Right lobe of liver (tissue), 4 donors: ENCODE measurements at regions not wholly inside any gene's neighbourhood (a gene's known extent, or its start where the extent isn't known, plus 50 kb on each side); places are given as distances from the start of the nearest gene placed in this dataset.

ENCODE experiments used
- POLR2A ChIP-seq: fragments of 450-650 bp; IDR thresholded peaks from one replicate; pipeline ENCODE4 v1.6.1; 2017; ENCODE audit warnings: antibody characterized with exemption, mild to moderate bottlenecking
- TF ChIP-seq, protein P1 (sequence below), 4 donors: fragments of 200-600 bp in 3 of 4; fragments of 450-650 bp in 1 of 4; IDR thresholded peaks; one replicate each; pipeline versions ENCODE4 v1.5.1 to v1.8.0; 2016 to 2022; ENCODE audit warnings: antibody characterized with exemption in 4 of 4, mild to moderate bottlenecking in 2 of 4
- donor health status: DM: no; HTN: no; CAD: no.
- donor health status: DM: no; HTN: no; CAD: no.
- donor health status: DM: no; HTN: yes; CAD: no.

DNA sequence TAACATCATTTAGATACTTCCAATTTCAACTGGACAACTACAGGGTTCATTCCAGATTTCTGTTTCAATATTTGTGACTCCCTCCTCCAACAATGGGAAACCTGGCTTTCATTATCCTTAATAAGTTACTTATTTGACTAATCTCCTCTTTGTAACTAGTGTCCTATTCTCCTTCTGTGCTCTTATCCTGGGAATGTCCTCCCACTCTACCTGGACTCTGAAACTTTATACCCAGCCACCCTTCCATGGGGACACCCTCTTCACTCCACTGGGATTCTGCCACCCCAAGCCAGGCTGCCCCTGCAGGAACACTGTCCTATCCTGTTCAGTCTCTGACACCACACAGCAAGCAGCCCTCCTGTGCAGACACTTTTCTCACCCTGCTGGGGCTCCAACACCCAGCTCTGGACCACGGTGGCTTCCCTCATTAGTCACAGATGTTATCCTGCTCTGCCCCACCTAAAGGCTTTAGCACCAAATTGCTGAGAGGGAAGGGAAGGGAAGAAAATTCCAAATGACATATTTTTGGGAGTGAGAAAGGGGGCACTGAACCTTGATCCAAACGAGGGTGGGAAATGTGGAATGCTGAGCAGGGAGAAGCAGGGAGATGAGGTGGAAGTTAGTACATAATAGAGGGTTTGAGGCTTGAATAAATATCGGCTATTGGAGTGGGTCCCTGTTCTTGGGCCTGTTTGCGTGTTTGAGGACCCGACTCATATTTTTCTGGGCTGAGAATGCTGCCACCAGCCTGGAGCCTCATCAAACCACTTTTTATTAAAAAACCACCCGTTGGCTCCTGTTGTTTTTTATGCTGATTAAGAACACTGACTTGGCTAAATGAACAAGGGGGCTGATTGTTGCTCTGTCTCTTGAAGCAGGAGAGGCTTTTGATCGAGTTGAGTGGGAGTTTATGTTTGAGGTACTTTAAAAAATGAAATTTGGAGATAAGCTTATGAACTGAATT lies 54.0 kb upstream of the AKIRIN2 start:
- TF ChIP-seq, protein P1, sequence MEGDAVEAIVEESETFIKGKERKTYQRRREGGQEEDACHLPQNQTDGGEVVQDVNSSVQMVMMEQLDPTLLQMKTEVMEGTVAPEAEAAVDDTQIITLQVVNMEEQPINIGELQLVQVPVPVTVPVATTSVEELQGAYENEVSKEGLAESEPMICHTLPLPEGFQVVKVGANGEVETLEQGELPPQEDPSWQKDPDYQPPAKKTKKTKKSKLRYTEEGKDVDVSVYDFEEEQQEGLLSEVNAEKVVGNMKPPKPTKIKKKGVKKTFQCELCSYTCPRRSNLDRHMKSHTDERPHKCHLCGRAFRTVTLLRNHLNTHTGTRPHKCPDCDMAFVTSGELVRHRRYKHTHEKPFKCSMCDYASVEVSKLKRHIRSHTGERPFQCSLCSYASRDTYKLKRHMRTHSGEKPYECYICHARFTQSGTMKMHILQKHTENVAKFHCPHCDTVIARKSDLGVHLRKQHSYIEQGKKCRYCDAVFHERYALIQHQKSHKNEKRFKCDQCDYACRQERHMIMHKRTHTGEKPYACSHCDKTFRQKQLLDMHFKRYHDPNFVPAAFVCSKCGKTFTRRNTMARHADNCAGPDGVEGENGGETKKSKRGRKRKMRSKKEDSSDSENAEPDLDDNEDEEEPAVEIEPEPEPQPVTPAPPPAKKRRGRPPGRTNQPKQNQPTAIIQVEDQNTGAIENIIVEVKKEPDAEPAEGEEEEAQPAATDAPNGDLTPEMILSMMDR (IDR thresholded peaks at IDR 0.05) = no peak
- no peak for TF ChIP-seq POLR2A
